ENCODE measurements at regions not wholly inside any gene's neighbourhood (a gene's known extent, or its start where the extent isn't known, plus 50 kb on each side); places are given as distances from the start of the nearest gene placed in this dataset.

DNA sequence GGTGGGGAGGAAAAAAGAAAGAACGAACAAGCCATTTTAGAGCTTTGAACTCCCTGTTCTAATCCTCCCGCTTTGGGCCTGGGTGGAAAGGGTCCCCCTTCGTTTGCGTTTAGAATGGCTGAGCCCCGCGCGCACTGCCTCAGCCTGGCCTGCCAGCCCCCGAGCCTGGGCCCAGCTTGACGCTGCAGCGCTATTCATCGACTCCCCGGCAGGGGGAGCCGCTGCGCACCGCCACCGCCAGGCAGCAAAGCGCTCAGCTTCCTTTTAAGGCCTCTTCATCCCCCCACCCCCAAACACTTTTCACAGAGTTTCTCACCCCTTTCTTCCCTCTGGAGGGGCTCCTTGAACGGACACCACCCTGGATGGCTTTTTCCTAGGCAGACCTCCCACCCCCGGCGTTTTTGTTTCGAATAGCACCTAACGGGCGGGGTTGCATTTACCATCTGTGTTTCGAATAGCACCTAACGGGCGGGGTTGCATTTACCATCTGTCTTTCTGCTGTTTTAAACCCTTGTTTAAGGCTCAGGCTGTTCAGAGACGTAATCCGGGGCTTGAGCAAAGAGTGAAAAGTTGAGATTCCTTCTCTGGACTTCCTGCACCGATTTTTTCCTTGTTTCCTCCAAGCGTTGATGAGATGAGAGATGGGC, 56.4 kb upstream of the PIWIL1 start:
- DNase-seq (ENCODE audit: low read depth) = no peak
- TF ChIP-seq, protein P1, sequence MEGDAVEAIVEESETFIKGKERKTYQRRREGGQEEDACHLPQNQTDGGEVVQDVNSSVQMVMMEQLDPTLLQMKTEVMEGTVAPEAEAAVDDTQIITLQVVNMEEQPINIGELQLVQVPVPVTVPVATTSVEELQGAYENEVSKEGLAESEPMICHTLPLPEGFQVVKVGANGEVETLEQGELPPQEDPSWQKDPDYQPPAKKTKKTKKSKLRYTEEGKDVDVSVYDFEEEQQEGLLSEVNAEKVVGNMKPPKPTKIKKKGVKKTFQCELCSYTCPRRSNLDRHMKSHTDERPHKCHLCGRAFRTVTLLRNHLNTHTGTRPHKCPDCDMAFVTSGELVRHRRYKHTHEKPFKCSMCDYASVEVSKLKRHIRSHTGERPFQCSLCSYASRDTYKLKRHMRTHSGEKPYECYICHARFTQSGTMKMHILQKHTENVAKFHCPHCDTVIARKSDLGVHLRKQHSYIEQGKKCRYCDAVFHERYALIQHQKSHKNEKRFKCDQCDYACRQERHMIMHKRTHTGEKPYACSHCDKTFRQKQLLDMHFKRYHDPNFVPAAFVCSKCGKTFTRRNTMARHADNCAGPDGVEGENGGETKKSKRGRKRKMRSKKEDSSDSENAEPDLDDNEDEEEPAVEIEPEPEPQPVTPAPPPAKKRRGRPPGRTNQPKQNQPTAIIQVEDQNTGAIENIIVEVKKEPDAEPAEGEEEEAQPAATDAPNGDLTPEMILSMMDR (conservative IDR thresholded peaks at IDR 0.05; ENCODE audit: low read depth, low read length) = peak; percentile 47
- H3K4me3 ChIP-seq (ENCODE audit: low read length) = no peak overlapping the region

GRCh38 chr12:130286041-130286440, 51.6 kb upstream of the PIWIL1 start:
- TF ChIP-seq, protein P1 (conservative IDR thresholded peaks at IDR 0.05; ENCODE audit: low read depth, low read length) = no peak
- no peak for DNase-seq (ENCODE audit: low read depth)
- no peak overlapping the region for H3K4me3 ChIP-seq (ENCODE audit: low read length)

DNA sequence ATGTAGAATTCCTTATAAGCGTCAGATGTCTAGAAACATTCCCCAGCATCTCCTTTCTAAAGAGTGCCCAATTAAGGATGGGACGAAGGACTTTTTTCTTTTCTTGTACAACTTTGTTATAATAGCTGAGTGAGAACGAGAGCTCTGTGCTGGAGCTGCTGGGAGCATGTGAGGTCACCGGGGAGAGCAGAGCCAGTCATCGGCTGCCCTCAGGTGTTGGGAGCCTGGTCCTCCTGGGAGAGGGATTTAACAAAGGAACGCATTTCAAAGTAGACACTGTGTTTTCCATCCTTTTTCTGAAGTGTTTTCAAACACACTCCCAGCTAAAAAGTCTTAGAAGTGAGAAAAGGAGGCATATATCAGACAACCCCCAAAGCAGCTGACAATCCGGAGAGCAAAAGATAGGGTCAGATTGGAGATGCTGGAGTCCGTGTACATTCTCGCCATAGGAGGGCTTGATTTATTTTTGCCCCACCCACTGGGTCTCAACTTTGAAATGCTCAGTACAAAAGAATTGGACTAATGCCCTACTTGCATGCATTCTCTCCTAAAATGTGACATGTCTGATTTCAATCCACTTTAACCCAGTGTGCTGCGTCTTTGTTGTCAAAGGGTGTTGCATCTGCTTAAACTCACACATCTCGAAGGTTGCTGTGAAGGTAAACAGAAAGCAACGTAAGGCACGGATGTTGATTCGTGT, 50.8 kb upstream of the PIWIL1 start:
- no peak overlapping the region for H3K4me3 ChIP-seq (ENCODE audit: low read length)
- TF ChIP-seq, protein P1 (conservative IDR thresholded peaks at IDR 0.05; ENCODE audit: low read depth, low read length) = no peak
- no peak for DNase-seq (ENCODE audit: low read depth)

Measured in retinal pigment epithelial cell (primary cell).